ENCODE measurements at regions not wholly inside any gene's neighbourhood (a gene's known extent, or its start where the extent isn't known, plus 50 kb on each side); places are given as distances from the start of the nearest gene placed in this dataset.

DNA sequence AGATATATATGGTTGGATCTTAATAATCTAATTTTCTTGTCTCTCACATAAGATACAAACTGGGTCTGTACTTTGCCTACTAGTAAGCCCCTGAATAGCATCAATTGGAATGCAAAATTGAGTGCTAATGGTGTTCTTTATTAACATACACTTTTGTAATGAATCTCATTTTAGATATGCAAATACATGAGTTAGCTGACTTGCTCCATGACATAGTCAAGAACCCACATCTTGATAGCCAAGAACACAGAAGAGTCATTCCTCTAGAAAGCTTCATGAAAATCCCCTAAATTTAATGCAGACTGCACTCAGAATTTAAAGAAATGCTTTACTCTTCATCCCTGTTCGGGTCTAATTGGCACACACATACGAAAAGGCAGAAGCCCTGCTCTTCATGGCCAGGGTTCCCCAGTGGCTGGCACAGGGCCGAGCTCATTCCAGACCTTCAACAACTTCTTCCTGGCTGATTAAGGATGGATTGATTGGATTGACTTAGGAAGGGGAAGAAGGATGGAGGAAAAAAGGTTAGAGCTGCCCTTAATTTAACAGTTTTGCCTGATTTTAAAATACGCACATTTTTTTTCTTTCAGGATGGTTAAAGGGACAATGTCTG, 431.1 kb upstream of the KLF6 start:
- BruUV-seq (replicated peaks), result no TSS peak
- TF ChIP-seq, protein P1, sequence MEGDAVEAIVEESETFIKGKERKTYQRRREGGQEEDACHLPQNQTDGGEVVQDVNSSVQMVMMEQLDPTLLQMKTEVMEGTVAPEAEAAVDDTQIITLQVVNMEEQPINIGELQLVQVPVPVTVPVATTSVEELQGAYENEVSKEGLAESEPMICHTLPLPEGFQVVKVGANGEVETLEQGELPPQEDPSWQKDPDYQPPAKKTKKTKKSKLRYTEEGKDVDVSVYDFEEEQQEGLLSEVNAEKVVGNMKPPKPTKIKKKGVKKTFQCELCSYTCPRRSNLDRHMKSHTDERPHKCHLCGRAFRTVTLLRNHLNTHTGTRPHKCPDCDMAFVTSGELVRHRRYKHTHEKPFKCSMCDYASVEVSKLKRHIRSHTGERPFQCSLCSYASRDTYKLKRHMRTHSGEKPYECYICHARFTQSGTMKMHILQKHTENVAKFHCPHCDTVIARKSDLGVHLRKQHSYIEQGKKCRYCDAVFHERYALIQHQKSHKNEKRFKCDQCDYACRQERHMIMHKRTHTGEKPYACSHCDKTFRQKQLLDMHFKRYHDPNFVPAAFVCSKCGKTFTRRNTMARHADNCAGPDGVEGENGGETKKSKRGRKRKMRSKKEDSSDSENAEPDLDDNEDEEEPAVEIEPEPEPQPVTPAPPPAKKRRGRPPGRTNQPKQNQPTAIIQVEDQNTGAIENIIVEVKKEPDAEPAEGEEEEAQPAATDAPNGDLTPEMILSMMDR (IDR thresholded peaks at IDR 0.05; ENCODE audit: unreplicated experiment), result no peak
- Mint-ChIP-seq H3K27ac (ENCODE audit: low read depth, unreplicated experiment) (no peak overlapping the region), H3K9me3 (ENCODE audit: unreplicated experiment) (peaks cover 5% of the 10 kb centered on the region), H3K36me3 (ENCODE audit: insufficient read depth, unreplicated experiment) (no peaks in the 10 kb centered on the region), H3K4me3 (ENCODE audit: unreplicated experiment) (no peak overlapping the region), H3K4me1 (ENCODE audit: insufficient read depth, unreplicated experiment) (no peaks in the 10 kb centered on the region), H3K27me3 (ENCODE audit: insufficient read depth, unreplicated experiment) (no peaks in the 10 kb centered on the region)
- POLR2A ChIA-PET, result no interaction called here
- intact Hi-C loops (cut with micrococcal nuclease), result no loop called here
- CTCF ChIA-PET, result interaction anchor here (0.7 to 1.3 kb wide), 2 partner anchors 13 to 107 kb away, joined by 3 to 4 read pairs; no protein-coding TSS in a partner anchor
- no peak for DNase-seq (ENCODE audit: unreplicated experiment)

DNA sequence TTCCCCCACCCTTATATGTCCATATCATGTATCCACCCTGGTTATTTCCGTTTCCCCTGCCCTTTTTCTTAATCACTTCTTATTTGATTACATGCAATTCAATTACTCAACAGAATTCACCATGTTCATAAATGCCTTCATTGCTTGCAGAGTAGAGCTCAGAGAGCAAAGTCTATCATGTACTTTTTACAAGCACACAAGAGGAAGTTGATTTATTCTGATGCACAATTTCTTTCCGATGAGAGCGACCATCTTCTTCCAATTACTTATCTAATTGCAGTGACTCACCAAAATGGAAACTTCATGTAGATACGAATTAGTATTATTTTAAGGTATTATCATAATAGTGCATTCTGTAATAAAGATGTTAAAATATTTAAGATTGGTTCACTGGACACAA, 430.5 kb upstream of the KLF6 start:
- Mint-ChIP-seq H3K9me3 (ENCODE audit: unreplicated experiment) (peaks cover 1% of the 10 kb centered on the region), H3K4me1 (ENCODE audit: insufficient read depth, unreplicated experiment) (no peaks in the 10 kb centered on the region), H3K4me3 (ENCODE audit: unreplicated experiment) (no peak overlapping the region), H3K27me3 (ENCODE audit: insufficient read depth, unreplicated experiment) (no peaks in the 10 kb centered on the region), H3K36me3 (ENCODE audit: insufficient read depth, unreplicated experiment) (no peaks in the 10 kb centered on the region), H3K27ac (ENCODE audit: low read depth, unreplicated experiment) (no peak overlapping the region)
- TF ChIP-seq, protein P1 (IDR thresholded peaks at IDR 0.05; ENCODE audit: unreplicated experiment), result no peak
- no peak for DNase-seq (ENCODE audit: unreplicated experiment)
- intact Hi-C loops (cut with micrococcal nuclease), result no loop called here
- no TSS peak for BruUV-seq (replicated peaks)
- POLR2A ChIA-PET, result no interaction called here
- CTCF ChIA-PET, result interaction anchor here (1.3 kb wide), 1 partner anchor 14 kb away, joined by 3 read pairs; no protein-coding TSS in a partner anchor

DNA sequence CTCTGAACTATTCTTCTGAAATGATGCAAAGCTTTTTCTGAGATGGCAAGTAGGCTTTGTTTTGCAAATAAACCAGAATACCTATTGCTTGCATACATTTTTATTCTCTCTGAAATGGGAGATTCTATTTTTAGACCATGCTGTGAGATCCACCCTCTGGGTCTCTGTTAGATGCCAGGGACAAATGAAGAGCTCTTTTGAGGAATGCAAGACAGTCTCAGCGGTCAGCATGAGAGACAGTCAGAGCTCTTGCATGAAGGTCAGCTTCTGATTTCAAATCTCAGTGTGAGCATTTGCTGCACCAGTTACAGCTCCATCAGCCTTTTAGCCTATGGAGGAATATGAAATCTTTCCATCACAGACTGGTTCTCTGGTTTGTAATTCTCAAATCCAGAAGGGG, 429.9 kb upstream of the KLF6 start:
- intact Hi-C loops (cut with micrococcal nuclease), result no loop called here
- CTCF ChIA-PET, result interaction anchor here (0.6 to 1.3 kb wide), 2 partner anchors 14 to 161 kb away, joined by 3 read pairs; no protein-coding TSS in a partner anchor
- Mint-ChIP-seq H3K27me3 (ENCODE audit: insufficient read depth, unreplicated experiment) (no peaks in the 10 kb centered on the region), H3K27ac (ENCODE audit: low read depth, unreplicated experiment) (no peak overlapping the region), H3K4me1 (ENCODE audit: insufficient read depth, unreplicated experiment) (no peaks in the 10 kb centered on the region), H3K36me3 (ENCODE audit: insufficient read depth, unreplicated experiment) (no peaks in the 10 kb centered on the region), H3K9me3 (ENCODE audit: unreplicated experiment) (no peaks in the 10 kb centered on the region), H3K4me3 (ENCODE audit: unreplicated experiment) (no peak overlapping the region)
- TF ChIP-seq, protein P1 (IDR thresholded peaks at IDR 0.05; ENCODE audit: unreplicated experiment), result no peak
- POLR2A ChIA-PET, result interaction anchor here (0.9 to 1.3 kb wide), 2 partner anchors 28 to 437 kb away, joined by 3 read pairs; no protein-coding TSS in a partner anchor
- no peak for DNase-seq (ENCODE audit: unreplicated experiment)
- no TSS peak for BruUV-seq (replicated peaks)

DNA sequence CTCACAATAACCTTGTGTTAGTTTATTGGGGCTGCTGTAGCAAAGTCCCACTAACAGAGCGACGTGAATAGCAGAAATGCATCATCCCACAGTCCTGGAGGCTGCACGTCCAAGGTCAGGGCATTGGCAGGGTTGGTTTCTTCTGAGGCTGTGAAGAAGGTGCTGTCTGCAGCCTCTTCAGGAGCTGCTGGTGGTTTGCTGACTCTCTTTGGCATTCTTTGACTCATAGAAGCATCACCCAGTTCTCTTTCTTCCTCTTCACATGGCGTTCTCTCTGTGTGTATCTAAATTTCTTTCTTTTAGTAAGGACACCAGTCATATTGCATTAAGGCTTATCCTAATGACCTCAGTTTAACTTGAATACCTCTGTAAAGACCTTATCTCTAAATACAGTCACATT, 428.4 kb upstream of the KLF6 start:
- H3K27me3 Mint-ChIP-seq (ENCODE audit: insufficient read depth, unreplicated experiment), result no peaks in the 10 kb centered on the region
- no peak for DNase-seq (ENCODE audit: unreplicated experiment)
- ChIA-PET POLR2A (interaction anchor here (1.3 kb wide), 1 partner anchor 26 kb away, joined by 3 read pairs; no protein-coding TSS in a partner anchor), CTCF (no interaction called here)
- H3K4me1 Mint-ChIP-seq (ENCODE audit: insufficient read depth, unreplicated experiment), result no peaks in the 10 kb centered on the region
- H3K4me3 Mint-ChIP-seq (ENCODE audit: unreplicated experiment), result no peak overlapping the region
- BruUV-seq (replicated peaks), result no TSS peak
- H3K27ac Mint-ChIP-seq (ENCODE audit: low read depth, unreplicated experiment), result no peak overlapping the region
- H3K9me3 Mint-ChIP-seq (ENCODE audit: unreplicated experiment), result no peaks in the 10 kb centered on the region
- TF ChIP-seq, protein P1 (IDR thresholded peaks at IDR 0.05; ENCODE audit: unreplicated experiment), result no peak
- intact Hi-C loops (cut with micrococcal nuclease), result no loop called here
- no peaks in the 10 kb centered on the region for H3K36me3 Mint-ChIP-seq (ENCODE audit: insufficient read depth, unreplicated experiment)
